DND-41 (cell line): ENCODE measurements at regions not wholly inside any gene's neighbourhood (a gene's known extent, or its start where the extent isn't known, plus 50 kb on each side); places are given as distances from the start of the nearest gene placed in this dataset.

Experiments used
- ATAC-seq: fragments of 200-7000 bp; cut with Tn5 transposase; 3 replicates; pipeline ENCODE4 v1.9.1; 2021; ENCODE audit warnings: low read depth; ENCODE audit not compliant: insufficient read depth
- DNase-seq: peaks from one replicate; pipeline ENCODE4 v3.0.0-alpha.2; 2020
- H2AFZ ChIP-seq: 2 replicates; pipeline ENCODE4 v1.6.0; 2012; ENCODE audit warnings: low read depth, low read length
- H3K27ac ChIP-seq: 2 replicates; pipeline ENCODE4 v1.5.1; 2012; ENCODE audit warnings: low read length, inconsistent platforms
- H3K27me3 ChIP-seq: fragments of 200-600 bp; sonication (generic); 2 replicates; pipeline ENCODE4 v1.6.0; 2012; ENCODE audit warnings: low read length, mild to moderate bottlenecking, inconsistent platforms; ENCODE audit not compliant: insufficient read depth, poor library complexity
- H3K36me3 ChIP-seq: 2 replicates; pipeline ENCODE4 v1.5.1; 2012; ENCODE audit warnings: low read length, inconsistent platforms; ENCODE audit not compliant: insufficient read depth
- H3K4me1 ChIP-seq: 2 replicates; pipeline ENCODE4 v1.5.1; 2012; ENCODE audit warnings: mild to moderate bottlenecking, low read length; ENCODE audit not compliant: insufficient read depth
- H3K4me2 ChIP-seq: 2 replicates; pipeline ENCODE4 v1.6.0; 2012; ENCODE audit warnings: mild to moderate bottlenecking, moderate library complexity, low read length, inconsistent platforms; ENCODE audit not compliant: insufficient read depth
- H3K4me3 ChIP-seq, 2 experiments: fragments of 200-600 bp in 1 of 2; shearing (Covaris generic) in 1 of 2; 2 replicates each; pipeline ENCODE4 v1.5.1; 2012 to 2016; ENCODE audit warnings: inconsistent platforms in 2 of 2, low read length in 2 of 2, mild to moderate bottlenecking in 2 of 2, low read depth in 1 of 2, moderate library complexity in 1 of 2
- H3K79me2 ChIP-seq: 2 replicates; pipeline ENCODE4 v1.6.0; 2012; ENCODE audit warnings: low read length, inconsistent platforms; ENCODE audit not compliant: insufficient read depth
- H3K9ac ChIP-seq: 2 replicates; pipeline ENCODE4 v1.6.0; 2012; ENCODE audit warnings: low read depth, mild to moderate bottlenecking, inconsistent platforms, low read length, moderate library complexity
- H3K9me3 ChIP-seq: 2 replicates; pipeline ENCODE4 v1.5.1; 2012; ENCODE audit warnings: low read length, moderate library complexity, mild to moderate bottlenecking, inconsistent platforms; ENCODE audit not compliant: insufficient read depth, severe bottlenecking
- H4K20me1 ChIP-seq: 2 replicates; pipeline ENCODE4 v1.6.0; 2012; ENCODE audit warnings: low read length; ENCODE audit not compliant: insufficient read depth
- CTCF ChIP-seq: IDR thresholded peaks from 2 replicates; pipeline ENCODE4 v1.5.1; 2012; ENCODE audit warnings: borderline replicate concordance, low read length, moderate library complexity, mild to moderate bottlenecking; ENCODE audit not compliant: poor library complexity, severe bottlenecking; ENCODE audit errors: extremely low read depth
- EZH2 ChIP-seq: IDR thresholded peaks from 3 replicates; pipeline ENCODE4 v1.6.1; 2012; ENCODE audit warnings: borderline replicate concordance, low read depth, mild to moderate bottlenecking, moderate library complexity, low read length, inconsistent platforms; ENCODE audit not compliant: severe bottlenecking

- Histone ChIP-seq H3K9me3 (no peaks in the 10 kb centered on the region), H3K4me2 (no peak overlapping the region), H2AFZ (no peak overlapping the region), H4K20me1 (no peaks in the 10 kb centered on the region), H3K27ac (no peak overlapping the region), H3K9ac (no peak overlapping the region), H3K4me3 (no peak overlapping the region), H3K36me3 (no peaks in the 10 kb centered on the region), H3K27me3 (no peaks in the 10 kb centered on the region), H3K79me2 (no peaks in the 10 kb centered on the region), H3K4me1 (no peaks in the 10 kb centered on the region)
- no peak for TF ChIP-seq EZH2
- TF ChIP-seq CTCF, result no peak
- DNase-seq (no peak), ATAC-seq (no peak)
Measured at GRCh38 chr13:97844151-97844550, 109.3 kb upstream of the IPO5 start.

GRCh38 chr13:97848886-97849285 lies 104.6 kb upstream of the IPO5 start:
- Histone ChIP-seq H3K4me1 (no peaks in the 10 kb centered on the region), H3K27me3 (no peaks in the 10 kb centered on the region), H3K9ac (no peak overlapping the region), H3K79me2 (no peaks in the 10 kb centered on the region), H3K36me3 (no peaks in the 10 kb centered on the region), H2AFZ (no peak overlapping the region), H4K20me1 (no peaks in the 10 kb centered on the region), H3K4me3 (no peak overlapping the region), H3K27ac (no peak overlapping the region), H3K9me3 (no peaks in the 10 kb centered on the region), H3K4me2 (no peak overlapping the region)
- ATAC-seq, result no peak
- TF ChIP-seq CTCF (no peak), EZH2 (no peak)
- no peak for DNase-seq

GRCh38 chr13:97849305-97849704 lies 104.2 kb upstream of the IPO5 start:
- ATAC-seq, result peak; percentile 59
- no peaks in the 10 kb centered on the region for H3K27me3 ChIP-seq
- H3K4me3 ChIP-seq, result no peak overlapping the region
- DNase-seq, result peak; percentile 7
- no peak overlapping the region for H3K27ac ChIP-seq
- H3K9me3 ChIP-seq, result no peaks in the 10 kb centered on the region
- H2AFZ ChIP-seq, result no peak overlapping the region
- no peaks in the 10 kb centered on the region for H3K79me2 ChIP-seq
- peak; percentile 45 for TF ChIP-seq CTCF
- no peak for TF ChIP-seq EZH2
- H3K9ac ChIP-seq, result no peak overlapping the region
- no peaks in the 10 kb centered on the region for H3K36me3 ChIP-seq
- H3K4me1 ChIP-seq, result no peaks in the 10 kb centered on the region
- H3K4me2 ChIP-seq, result no peak overlapping the region
- H4K20me1 ChIP-seq, result no peaks in the 10 kb centered on the region

GRCh38 chr13:97851269-97851668 lies 102.2 kb upstream of the IPO5 start:
- DNase-seq (no peak), ATAC-seq (no peak)
- no peak overlapping the region for H3K27ac ChIP-seq
- H3K9me3 ChIP-seq, result no peaks in the 10 kb centered on the region
- H3K4me3 ChIP-seq, result no peak overlapping the region
- H3K9ac ChIP-seq, result no peak overlapping the region
- no peaks in the 10 kb centered on the region for H3K4me1 ChIP-seq
- H2AFZ ChIP-seq, result no peak overlapping the region
- TF ChIP-seq EZH2, result no peak
- no peak for TF ChIP-seq CTCF
- H3K27me3 ChIP-seq, result no peaks in the 10 kb centered on the region
- H3K36me3 ChIP-seq, result no peaks in the 10 kb centered on the region
- no peak overlapping the region for H3K4me2 ChIP-seq
- no peaks in the 10 kb centered on the region for H4K20me1 ChIP-seq
- H3K79me2 ChIP-seq, result no peaks in the 10 kb centered on the region
